Uterus (tissue), 3 donors: ENCODE measurements at regions not wholly inside any gene's neighbourhood (a gene's known extent, or its start where the extent isn't known, plus 50 kb on each side); places are given as distances from the start of the nearest gene placed in this dataset.
"Not testable (repeated sequence)": the region's sequence is repeated elsewhere in the genome, so short reads cannot be mapped to it uniquely, and the experiment has no call there.

Experiments
- DNase-seq, 2 donors: peaks; one replicate each; pipeline ENCODE4 v3.0.0-alpha.2; 2019 to 2020
- H3K27ac ChIP-seq, 2 donors: fragments of 200-600 bp; sonication (generic); 1 replicate in 1 of 2; 2 replicates in 1 of 2; pipeline ENCODE4 v1.5.1; 2016 to 2018
- H3K27me3 ChIP-seq, 2 donors: fragments of 200-600 bp; sonication (generic); one replicate each; pipeline ENCODE4 v1.5.1; 2018 to 2019; ENCODE audit warnings: control low read depth in 1 of 2
- H3K36me3 ChIP-seq, 2 donors: fragments of 200-600 bp; sonication (generic); one replicate each; pipeline ENCODE4 v1.5.1; 2019; ENCODE audit warnings: control low read depth in 1 of 2
- H3K4me1 ChIP-seq, 2 donors: fragments of 200-600 bp; sonication (generic); one replicate each; pipeline ENCODE4 v1.5.1; 2018 to 2019; ENCODE audit warnings: control low read depth in 1 of 2
- H3K4me3 ChIP-seq, 2 donors: fragments of 200-600 bp; sonication (generic); 1 replicate in 1 of 2; 2 replicates in 1 of 2; pipeline ENCODE4 v1.5.1; 2018 to 2019; ENCODE audit warnings: mild to moderate bottlenecking in 1 of 2
- H3K9me3 ChIP-seq, 2 donors: fragments of 200-600 bp; sonication (generic); one replicate each; pipeline ENCODE4 v1.5.1; 2019; ENCODE audit warnings: control low read depth in 1 of 2
- POLR2A ChIP-seq, 2 donors: fragments of 450-650 bp; IDR thresholded peaks; one replicate each; pipeline ENCODE4 v1.6.1; 2016; ENCODE audit warnings: antibody characterized with exemption in 2 of 2, mild to moderate bottlenecking in 1 of 2, moderate library complexity in 1 of 2
- intact Hi-C: fragments of 100-400 bp; cut with DNase I; formaldehyde crosslinking; loops from one replicate; pipeline ENCODE4 v1.15.1; 2023; ENCODE audit warnings: low total_unique reads
- TF ChIP-seq, protein P1 (sequence below), 4 experiments: fragments of 200-600 bp in 2 of 4; fragments of 450-650 bp in 2 of 4; sonication (generic) in 2 of 4; IDR thresholded peaks; one replicate each; pipeline ENCODE4 v1.5.1; 2016 to 2019; ENCODE audit warnings: antibody characterized with exemption in 4 of 4, mild to moderate bottlenecking in 2 of 4, moderate library complexity in 1 of 4
- donor health status: DM: yes; HTN: yes; CAD: no.

DNA sequence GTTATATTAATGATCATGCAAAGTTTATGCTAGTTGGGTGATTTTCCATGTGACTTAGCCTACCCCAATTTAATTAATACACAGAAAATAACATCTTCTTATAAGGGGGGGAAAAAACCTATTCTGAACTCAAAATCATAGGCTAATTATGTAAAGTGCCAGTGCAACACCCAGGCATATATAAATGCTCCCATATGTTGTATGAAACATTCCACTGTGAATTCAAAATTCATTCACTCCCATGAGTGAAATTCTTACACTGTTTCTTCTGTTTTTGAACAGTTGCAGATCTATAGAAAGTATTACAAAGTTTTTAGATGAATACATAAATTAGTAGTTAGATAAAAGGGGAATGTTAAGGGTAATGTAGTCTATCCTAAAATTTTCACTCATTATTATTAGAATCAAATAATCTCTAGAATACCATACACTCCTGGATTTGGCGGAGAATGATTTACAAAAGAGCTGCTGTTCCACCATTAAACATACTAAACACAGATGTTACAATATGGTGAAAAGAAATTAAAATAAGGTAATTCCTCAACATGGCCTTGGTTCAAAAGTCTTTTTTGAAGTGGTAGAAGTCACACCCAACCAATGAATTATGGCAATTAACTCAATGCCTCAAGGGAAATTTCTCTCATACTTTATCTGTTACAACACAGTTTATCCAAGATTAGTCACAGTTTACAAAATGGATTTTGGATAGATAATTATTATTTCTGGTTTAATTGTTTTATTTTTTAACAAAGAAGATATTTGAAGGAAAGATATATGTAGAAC lies 454.1 kb upstream of the FLRT2 start:
- DNase-seq: no peak

DNA sequence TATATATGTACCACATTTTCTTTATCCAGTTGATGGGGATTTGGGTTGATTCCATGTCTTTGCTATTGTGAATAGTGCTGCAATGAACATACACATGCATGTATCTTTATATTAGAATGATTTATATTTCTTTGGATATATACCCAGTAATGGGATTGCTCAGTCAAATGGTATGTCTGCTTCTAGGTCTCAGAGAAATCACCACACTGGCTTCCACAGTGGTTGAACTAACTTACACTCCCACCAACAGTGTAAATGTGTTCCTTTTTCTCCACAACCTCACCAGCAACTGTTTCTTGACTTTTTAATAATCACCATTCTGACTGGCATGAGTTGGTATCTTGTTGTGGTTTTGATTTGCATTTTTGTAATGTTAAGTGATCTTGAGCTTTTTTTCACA lies 452.2 kb upstream of the FLRT2 start:
- H3K4me3 ChIP-seq, H3K36me3 ChIP-seq, intact Hi-C loops, H3K9me3 ChIP-seq, H3K27ac ChIP-seq, H3K4me1 ChIP-seq, DNase-seq, H3K27me3 ChIP-seq: not testable (repeated sequence)

More for the DNA sequence above, 454.1 kb upstream of the FLRT2 start:
- Histone ChIP-seq H3K4me1 (no peaks in the 10 kb centered on the region), H3K36me3 (no peaks in the 10 kb centered on the region), H3K4me3 (no peak overlapping the region), H3K27me3 (no peaks in the 10 kb centered on the region), H3K27ac (no peak overlapping the region), H3K9me3 (no peaks in the 10 kb centered on the region)
- intact Hi-C loops: no loop called here
- TF ChIP-seq POLR2A (IDR thresholded peaks at IDR 0.05): no peak
- TF ChIP-seq, protein P1, sequence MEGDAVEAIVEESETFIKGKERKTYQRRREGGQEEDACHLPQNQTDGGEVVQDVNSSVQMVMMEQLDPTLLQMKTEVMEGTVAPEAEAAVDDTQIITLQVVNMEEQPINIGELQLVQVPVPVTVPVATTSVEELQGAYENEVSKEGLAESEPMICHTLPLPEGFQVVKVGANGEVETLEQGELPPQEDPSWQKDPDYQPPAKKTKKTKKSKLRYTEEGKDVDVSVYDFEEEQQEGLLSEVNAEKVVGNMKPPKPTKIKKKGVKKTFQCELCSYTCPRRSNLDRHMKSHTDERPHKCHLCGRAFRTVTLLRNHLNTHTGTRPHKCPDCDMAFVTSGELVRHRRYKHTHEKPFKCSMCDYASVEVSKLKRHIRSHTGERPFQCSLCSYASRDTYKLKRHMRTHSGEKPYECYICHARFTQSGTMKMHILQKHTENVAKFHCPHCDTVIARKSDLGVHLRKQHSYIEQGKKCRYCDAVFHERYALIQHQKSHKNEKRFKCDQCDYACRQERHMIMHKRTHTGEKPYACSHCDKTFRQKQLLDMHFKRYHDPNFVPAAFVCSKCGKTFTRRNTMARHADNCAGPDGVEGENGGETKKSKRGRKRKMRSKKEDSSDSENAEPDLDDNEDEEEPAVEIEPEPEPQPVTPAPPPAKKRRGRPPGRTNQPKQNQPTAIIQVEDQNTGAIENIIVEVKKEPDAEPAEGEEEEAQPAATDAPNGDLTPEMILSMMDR (IDR thresholded peaks at IDR 0.05): no peak

DNA sequence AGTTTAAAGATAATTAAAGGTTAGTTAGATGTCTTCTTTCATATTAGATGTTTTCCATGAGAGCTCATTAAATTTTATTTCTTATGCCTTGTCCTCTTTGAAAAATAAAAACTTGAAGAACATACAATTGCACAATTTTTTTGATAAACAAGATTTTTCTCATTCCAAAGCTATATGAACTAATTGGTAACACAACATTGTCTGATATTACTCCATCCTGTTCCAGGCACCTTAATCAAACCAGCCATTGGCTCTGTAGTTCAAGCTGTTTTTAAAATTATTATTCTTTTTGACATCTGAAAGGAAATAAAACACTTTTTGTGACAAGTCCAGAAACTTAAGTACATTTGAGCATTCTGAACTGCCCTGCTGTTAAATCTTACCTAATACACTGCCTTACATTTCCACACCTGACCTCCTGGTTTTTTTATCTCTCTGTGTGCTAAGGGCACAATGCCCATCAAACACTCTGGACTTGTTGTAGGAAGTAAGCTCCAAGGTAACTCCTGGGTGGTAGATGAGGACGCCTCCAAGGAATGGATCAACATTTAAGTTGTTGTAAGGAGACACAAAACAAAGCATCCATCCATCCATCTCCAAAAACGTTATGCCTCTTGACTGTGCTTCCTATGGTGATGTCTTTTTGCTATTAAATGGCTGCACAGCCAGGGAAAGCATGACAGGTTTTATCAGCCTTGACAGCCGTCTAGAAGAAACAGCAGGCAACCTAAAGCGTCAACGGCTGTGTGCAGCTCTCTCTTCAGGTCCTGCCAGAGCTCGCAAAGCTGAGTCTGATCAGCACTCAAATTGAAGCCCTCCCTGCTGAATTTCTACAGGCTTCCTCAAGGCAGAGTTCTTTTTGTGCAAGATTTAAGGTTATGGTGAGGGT lies 449.9 kb upstream of the FLRT2 start:
- Histone ChIP-seq H3K36me3 (no peaks in the 10 kb centered on the region), H3K27ac (no peak overlapping the region), H3K9me3 (no peaks in the 10 kb centered on the region), H3K27me3 (no peaks in the 10 kb centered on the region), H3K4me3 (no peak overlapping the region), H3K4me1 (no peaks in the 10 kb centered on the region)
- no peak for DNase-seq
- TF ChIP-seq, protein P1 (IDR thresholded peaks at IDR 0.05): no peak
- TF ChIP-seq POLR2A (IDR thresholded peaks at IDR 0.05): no peak
- intact Hi-C loops: no loop called here

DNA sequence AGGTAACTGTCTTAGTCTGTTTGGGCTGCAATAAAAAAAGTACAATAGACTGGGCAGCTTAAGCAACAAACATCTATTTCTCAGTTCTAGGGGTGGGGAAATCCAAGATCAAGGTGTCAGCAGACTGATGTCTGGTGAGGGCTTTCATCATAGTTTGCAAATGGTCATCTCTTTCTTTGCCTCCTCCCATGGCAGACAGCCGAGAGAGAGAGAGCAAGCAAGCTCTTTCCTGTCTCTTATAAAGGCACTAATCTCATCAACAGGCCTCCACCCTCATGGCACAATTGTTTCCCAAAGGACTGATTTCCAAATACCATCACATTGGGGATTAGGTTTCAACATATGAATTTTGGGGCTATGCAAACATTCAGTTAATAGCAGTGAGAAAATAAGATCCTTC lies 445.6 kb upstream of the FLRT2 start:
- no peak overlapping the region for H3K27ac ChIP-seq
- no peaks in the 10 kb centered on the region for H3K9me3 ChIP-seq
- no peaks in the 10 kb centered on the region for H3K27me3 ChIP-seq
- intact Hi-C loops: no loop called here
- no peak for DNase-seq
- H3K4me3 ChIP-seq: no peak overlapping the region
- TF ChIP-seq, protein P1 (IDR thresholded peaks at IDR 0.05): no peak
- no peak for TF ChIP-seq POLR2A (IDR thresholded peaks at IDR 0.05)
- no peaks in the 10 kb centered on the region for H3K36me3 ChIP-seq
- H3K4me1 ChIP-seq: no peaks in the 10 kb centered on the region

DNA sequence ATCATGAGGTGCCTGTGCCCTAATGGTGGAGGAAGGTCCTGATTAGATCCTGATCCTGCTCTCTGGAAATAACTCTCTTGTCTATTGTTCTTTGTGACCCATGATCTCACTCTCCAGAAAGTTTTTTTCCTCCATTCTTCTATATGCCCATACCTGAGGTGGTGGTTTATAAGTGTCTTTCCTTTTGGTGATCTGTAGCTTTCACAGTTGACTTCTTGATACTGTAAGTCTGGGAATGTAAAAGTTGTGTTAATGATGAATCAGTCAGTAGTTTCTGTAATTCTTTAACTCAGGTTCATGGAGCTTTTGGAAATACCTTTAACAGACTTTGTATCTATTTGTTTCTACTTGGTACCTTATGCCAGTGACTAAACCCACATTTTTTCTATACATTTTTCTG lies 444.0 kb upstream of the FLRT2 start:
- no peak overlapping the region for H3K27ac ChIP-seq
- H3K36me3 ChIP-seq: no peaks in the 10 kb centered on the region
- DNase-seq: no peak
- intact Hi-C loops: no loop called here
- H3K4me1 ChIP-seq: no peaks in the 10 kb centered on the region
- H3K27me3 ChIP-seq: no peaks in the 10 kb centered on the region
- H3K9me3 ChIP-seq: no peaks in the 10 kb centered on the region
- TF ChIP-seq POLR2A (IDR thresholded peaks at IDR 0.05): no peak
- TF ChIP-seq, protein P1 (IDR thresholded peaks at IDR 0.05): no peak
- no peak overlapping the region for H3K4me3 ChIP-seq
